WI38 (cell line): ENCODE measurements at regions not wholly inside any gene's neighbourhood (a gene's known extent, or its start where the extent isn't known, plus 50 kb on each side); places are given as distances from the start of the nearest gene placed in this dataset.

ENCODE experiments used
- H3K4me3 ChIP-seq: 2 replicates; pipeline ENCODE4 v1.5.1; 2011; ENCODE audit warnings: low read depth, mild to moderate bottlenecking, control low read depth, low read length
- CTCF ChIP-seq: IDR thresholded peaks from 2 replicates; pipeline ENCODE4 v1.5.1; 2012; ENCODE audit warnings: low read depth, mild to moderate bottlenecking, control low read depth, low read length

DNA sequence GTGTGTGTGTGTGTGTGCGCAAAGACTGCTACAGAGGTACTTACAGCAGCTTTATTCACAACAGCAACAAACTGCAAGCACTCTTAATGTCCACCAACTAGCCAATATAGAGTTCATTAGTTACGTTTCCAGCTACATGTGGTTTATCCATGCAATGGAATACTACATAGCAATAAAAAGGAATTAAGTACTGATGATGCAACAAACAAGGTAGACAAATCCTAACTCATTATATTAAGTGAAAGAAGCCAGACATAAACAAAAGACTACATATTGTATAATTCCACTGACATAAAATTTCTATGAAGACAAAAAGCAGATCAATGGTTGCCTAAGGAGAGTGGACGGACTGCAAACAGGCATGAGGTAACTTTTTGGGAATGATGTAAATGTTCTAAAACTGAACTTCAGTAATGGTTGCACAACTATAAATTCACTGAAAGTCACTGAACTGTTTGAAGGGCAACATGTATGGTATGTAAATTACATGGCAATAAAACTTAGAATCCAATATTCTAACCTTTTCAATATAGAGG is 433.7 kb downstream of the SHQ1 start:
- no peak overlapping the region for H3K4me3 ChIP-seq
- no peak for TF ChIP-seq CTCF

GRCh38 chr3:72413228-72413627 is 435.0 kb downstream of the SHQ1 start:
- no peak for TF ChIP-seq CTCF
- no peak overlapping the region for H3K4me3 ChIP-seq

- no peak for TF ChIP-seq CTCF
- H3K4me3 ChIP-seq: no peak overlapping the region
These were observed 435.8 kb downstream of the SHQ1 start for GRCh38 chr3:72412340-72412956.

- no peak for TF ChIP-seq CTCF
- no peak overlapping the region for H3K4me3 ChIP-seq
These were observed 436.4 kb downstream of the SHQ1 start for GRCh38 chr3:72411843-72412242.

GRCh38 chr3:72411126-72411525 is 437.1 kb downstream of the SHQ1 start:
- no peak for TF ChIP-seq CTCF
- H3K4me3 ChIP-seq: no peak overlapping the region

DNA sequence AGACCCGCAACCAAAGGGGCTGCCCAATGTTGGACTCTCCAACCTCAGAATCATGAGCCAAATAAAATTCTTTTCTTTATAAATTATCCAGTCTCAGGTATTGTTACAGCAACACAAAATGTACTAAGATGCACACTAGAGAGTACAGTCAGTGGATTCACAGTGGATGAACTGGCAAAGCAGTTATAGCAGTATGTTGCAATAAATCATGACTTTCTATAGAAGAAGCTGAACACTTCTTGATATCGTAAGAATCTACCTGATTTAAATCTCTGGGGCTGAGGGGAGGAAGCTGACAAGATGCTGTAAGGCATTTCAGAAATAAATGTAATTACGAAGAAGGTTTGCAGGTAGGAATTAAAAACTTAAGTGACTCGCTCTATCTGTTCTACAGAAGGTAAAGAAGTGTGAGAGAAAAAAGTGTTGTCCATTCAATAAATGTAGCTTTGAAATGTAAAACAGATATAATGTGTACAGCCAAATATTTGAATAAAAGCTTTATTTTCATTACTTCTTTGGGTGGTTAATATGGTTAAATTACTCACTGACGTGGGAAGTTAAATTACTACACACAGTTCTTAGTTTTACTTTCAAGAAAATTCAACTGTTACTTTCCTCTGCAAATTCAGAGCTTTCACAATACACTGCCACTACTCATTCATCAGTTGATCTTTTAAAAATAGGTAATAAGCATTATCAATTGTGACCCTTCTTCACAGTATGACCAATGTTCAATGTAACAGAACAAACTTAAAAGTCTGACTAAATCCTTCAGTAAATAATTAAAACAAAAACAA is 439.1 kb downstream of the SHQ1 start:
- TF ChIP-seq CTCF: no peak

DNA sequence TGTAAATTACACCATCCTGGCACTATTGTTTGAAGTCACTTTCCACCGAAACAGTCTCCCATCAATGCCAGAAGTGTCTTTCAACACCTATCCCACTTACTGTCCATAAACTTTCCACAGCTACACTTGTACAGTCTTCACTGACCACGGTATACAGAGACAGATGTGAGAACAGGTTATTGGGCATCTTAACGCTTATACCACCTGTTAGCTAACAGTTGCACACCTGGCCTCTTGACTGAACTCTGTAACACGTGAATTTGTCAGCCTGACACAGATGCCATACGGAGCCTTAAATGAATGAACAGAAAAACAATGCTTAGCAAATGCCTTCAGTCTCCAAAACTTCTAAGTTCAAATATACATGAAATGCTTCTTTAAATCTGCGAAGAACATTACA is 440.5 kb downstream of the SHQ1 start:
- TF ChIP-seq CTCF: no peak
- H3K4me3 ChIP-seq: no peak overlapping the region

More for the DNA sequence above, 439.1 kb downstream of the SHQ1 start:
- no peak overlapping the region for H3K4me3 ChIP-seq
